Activated CD8-positive, alpha-beta memory T cell treated with anti-CD3 and anti-CD28 coated beads, Interleukin-2, amount 50 U/mL, for 48 hours (primary cell): ENCODE measurements at regions not wholly inside any gene's neighbourhood (a gene's known extent, or its start where the extent isn't known, plus 50 kb on each side); places are given as distances from the start of the nearest gene placed in this dataset.

ENCODE experiments used
- DNase-seq: peaks from one replicate; pipeline ENCODE4 v3.0.0-alpha.2; 2020

- DNase-seq = no peak
Observed at GRCh38 chr2:219905640-219906039, 278.2 kb downstream of the SLC4A3 start.

- DNase-seq = no peak
Observed at GRCh38 chr2:219906114-219907010, 278.9 kb downstream of the SLC4A3 start.

- no peak for DNase-seq
Observed at GRCh38 chr2:219907011-219907365, 279.6 kb downstream of the SLC4A3 start.

GRCh38 chr2:219908538-219908937 lies 281.1 kb downstream of the SLC4A3 start:
- no peak for DNase-seq

GRCh38 chr2:219911541-219911940 lies 284.1 kb downstream of the SLC4A3 start:
- DNase-seq = no peak

- DNase-seq = no peak
Observed at GRCh38 chr2:219912491-219912921, 285.1 kb downstream of the SLC4A3 start.

GRCh38 chr2:219914577-219914976 lies 287.1 kb downstream of the SLC4A3 start:
- DNase-seq = no peak

GRCh38 chr2:219916281-219916680 lies 288.9 kb downstream of the SLC4A3 start:
- DNase-seq = no peak

GRCh38 chr2:219916726-219917440 lies 289.5 kb downstream of the SLC4A3 start:
- no peak for DNase-seq

- DNase-seq = no peak
Observed at GRCh38 chr2:219918254-219918653, 290.8 kb downstream of the SLC4A3 start.

GRCh38 chr2:219918944-219919343 lies 291.5 kb downstream of the SLC4A3 start:
- DNase-seq = no peak

GRCh38 chr2:219919506-219919905 lies 292.1 kb downstream of the SLC4A3 start:
- no peak for DNase-seq

GRCh38 chr2:219929835-219930234 lies 302.4 kb downstream of the SLC4A3 start:
- no peak for DNase-seq

GRCh38 chr2:219939647-219940046 lies 312.2 kb downstream of the SLC4A3 start:
- DNase-seq = no peak

- no peak for DNase-seq
Observed at GRCh38 chr2:219944866-219945265, 317.4 kb downstream of the SLC4A3 start.

- no peak for DNase-seq
Observed at GRCh38 chr2:219946021-219946420, 318.6 kb downstream of the SLC4A3 start.

- no peak for DNase-seq
Observed at GRCh38 chr2:219946529-219946928, 319.1 kb downstream of the SLC4A3 start.

GRCh38 chr2:219947575-219947974 lies 320.1 kb downstream of the SLC4A3 start:
- no peak for DNase-seq

- DNase-seq = no peak
Observed at GRCh38 chr2:219949053-219949452, 321.6 kb downstream of the SLC4A3 start.

GRCh38 chr2:219951099-219951498 lies 323.7 kb downstream of the SLC4A3 start:
- no peak for DNase-seq

GRCh38 chr2:219954331-219954730 lies 326.9 kb downstream of the SLC4A3 start:
- no peak for DNase-seq

- no peak for DNase-seq
Observed at GRCh38 chr2:219957820-219958219, 330.4 kb downstream of the SLC4A3 start.

- no peak for DNase-seq
Observed at GRCh38 chr2:219958941-219959340, 331.5 kb downstream of the SLC4A3 start.

- DNase-seq = no peak
Observed at GRCh38 chr2:219959471-219959870, 332.0 kb downstream of the SLC4A3 start.
